ENCODE measurements at regions not wholly inside any gene's neighbourhood (a gene's known extent, or its start where the extent isn't known, plus 50 kb on each side); places are given as distances from the start of the nearest gene placed in this dataset.

DNA sequence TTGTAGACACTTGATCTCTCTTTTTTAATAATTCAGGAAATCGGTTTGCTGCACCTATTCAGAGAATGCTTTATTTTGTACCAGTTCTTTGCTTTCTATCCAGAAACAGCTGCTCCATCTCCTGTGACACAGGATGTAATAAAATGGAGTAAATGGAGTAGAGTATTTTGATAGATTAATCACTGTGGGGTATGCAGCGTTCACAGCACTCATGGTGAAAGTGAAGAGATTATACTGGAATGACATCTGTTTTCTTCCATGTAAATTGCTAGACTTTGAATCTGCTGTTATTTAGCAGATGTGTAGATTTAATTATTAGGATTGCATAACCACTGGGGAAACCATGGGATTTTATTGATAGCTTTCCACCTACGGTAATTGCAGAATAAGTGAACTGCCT is 227.3 kb upstream of the ARHGAP42 start:
- TF ChIP-seq, protein P1, sequence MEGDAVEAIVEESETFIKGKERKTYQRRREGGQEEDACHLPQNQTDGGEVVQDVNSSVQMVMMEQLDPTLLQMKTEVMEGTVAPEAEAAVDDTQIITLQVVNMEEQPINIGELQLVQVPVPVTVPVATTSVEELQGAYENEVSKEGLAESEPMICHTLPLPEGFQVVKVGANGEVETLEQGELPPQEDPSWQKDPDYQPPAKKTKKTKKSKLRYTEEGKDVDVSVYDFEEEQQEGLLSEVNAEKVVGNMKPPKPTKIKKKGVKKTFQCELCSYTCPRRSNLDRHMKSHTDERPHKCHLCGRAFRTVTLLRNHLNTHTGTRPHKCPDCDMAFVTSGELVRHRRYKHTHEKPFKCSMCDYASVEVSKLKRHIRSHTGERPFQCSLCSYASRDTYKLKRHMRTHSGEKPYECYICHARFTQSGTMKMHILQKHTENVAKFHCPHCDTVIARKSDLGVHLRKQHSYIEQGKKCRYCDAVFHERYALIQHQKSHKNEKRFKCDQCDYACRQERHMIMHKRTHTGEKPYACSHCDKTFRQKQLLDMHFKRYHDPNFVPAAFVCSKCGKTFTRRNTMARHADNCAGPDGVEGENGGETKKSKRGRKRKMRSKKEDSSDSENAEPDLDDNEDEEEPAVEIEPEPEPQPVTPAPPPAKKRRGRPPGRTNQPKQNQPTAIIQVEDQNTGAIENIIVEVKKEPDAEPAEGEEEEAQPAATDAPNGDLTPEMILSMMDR (conservative IDR thresholded peaks at IDR 0.05 in 1 of 2, IDR thresholded peaks at IDR 0.05 in 1 of 2; ENCODE audit: low read depth in 1 of 2, low read length in 2 of 2) = no peak
- no peak for TF ChIP-seq EZH2 (IDR thresholded peaks at IDR 0.05; ENCODE audit: low read length, missing control alignments)
